SU-DHL-6 (cell line): ENCODE measurements at regions not wholly inside any gene's neighbourhood (a gene's known extent, or its start where the extent isn't known, plus 50 kb on each side); places are given as distances from the start of the nearest gene placed in this dataset.

ENCODE experiments used
- CTCF ChIP-seq: fragments of 200-600 bp; sonication (generic); IDR thresholded peaks from one replicate; pipeline ENCODE4 v1.5.1; 2017; ENCODE audit warnings: antibody characterized with exemption, mild to moderate bottlenecking, low read length, moderate library complexity; ENCODE audit not compliant: insufficient read depth, poor library complexity, severe bottlenecking
- EZH2phosphoT487 ChIP-seq: fragments of 200-600 bp; sonication (generic), shearing (Covaris generic); conservative IDR thresholded peaks from 2 replicates; pipeline ENCODE4 v1.6.1; 2018; ENCODE audit warnings: mild to moderate bottlenecking, antibody characterized with exemption, low read length, moderate library complexity, mixed read lengths

- TF ChIP-seq EZH2phosphoT487 (no peak), CTCF (no peak)
These were observed 1275.0 kb upstream of the CDH9 start for GRCh38 chr5:28313321-28313951.
